ENCODE measurements at regions not wholly inside any gene's neighbourhood (a gene's known extent, or its start where the extent isn't known, plus 50 kb on each side); places are given as distances from the start of the nearest gene placed in this dataset.
A peak's percentile ranks its signal among the peaks of the same experiment; 100 is the strongest.
"Not testable (repeated sequence)": the region's sequence is repeated elsewhere in the genome, so short reads cannot be mapped to it uniquely, and the experiment has no call there.

DNA sequence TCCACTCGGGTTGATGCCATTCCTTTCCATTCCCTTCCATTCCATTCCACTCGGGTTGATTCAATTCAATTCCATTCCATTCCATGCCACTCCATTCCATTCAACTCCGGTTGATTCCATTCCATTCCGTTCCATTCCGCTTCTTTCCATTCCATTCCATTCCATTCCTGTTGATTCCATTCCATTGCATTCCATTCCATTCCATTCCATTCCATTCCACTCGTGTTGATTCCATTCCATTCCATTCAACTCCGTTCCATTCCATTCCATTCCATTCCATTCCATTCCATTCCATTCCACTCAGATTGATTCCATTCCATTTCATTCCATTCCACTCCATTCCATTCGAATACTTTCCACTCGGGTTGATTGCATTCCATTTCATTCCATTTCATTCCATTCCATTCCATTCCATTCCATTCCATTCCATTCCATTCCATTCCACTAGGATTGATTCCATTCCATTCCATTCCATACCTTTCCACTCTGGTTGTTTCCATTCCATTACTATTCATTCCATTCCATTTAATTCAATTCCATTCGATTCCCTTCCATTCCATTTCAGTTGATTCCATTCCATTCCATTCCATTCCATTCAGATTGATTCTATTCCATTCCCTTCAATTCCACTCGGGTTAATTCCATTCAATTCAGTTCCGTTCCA lies 1141.8 kb downstream of the RPIA start:
- DNase-seq (ENCODE audit: low read depth, low spot score): no peak

- no peak for DNase-seq (ENCODE audit: low read depth, low spot score)
These were observed 1142.3 kb downstream of the RPIA start for GRCh38 chr2:89833780-89834117.

DNA sequence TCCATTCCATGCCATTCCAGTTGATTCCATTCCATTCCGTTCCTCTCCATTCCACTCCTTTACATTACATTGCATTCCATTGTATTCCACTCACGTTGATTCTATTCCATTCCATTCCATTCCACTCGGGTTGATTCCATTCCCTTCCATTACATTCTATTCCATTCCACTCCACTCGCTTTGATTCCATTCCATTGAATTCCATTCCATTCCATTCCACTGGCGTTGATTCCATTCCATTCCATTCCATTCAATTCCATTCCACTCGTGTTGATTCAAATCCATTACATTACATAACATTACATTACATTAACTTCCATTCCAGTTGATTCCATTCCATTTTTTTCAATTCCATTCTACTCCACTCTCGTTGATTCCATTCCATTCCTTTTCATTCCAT lies 1142.8 kb downstream of the RPIA start:
- no peak for DNase-seq (ENCODE audit: low read depth, low spot score)

DNA sequence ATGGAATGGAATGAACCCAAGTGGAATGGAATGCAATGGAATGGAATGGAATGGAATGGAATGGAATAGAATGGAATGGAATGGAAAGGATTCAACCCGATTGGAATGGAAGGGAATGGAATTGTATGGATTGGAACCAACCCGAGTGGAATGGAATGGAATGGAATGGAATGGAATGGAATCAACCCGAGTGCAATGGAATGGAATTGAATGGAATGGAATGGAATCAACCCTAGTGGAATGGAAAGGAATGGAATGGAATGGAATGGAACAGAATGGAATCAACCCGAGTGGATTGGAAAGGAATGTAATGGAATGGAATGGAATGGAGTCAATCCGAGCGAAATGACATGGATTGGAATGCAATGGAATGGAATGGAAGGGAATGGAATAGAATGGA lies 1144.9 kb downstream of the RPIA start:
- DNase-seq (ENCODE audit: low read depth, low spot score): peak; percentile 63

DNA sequence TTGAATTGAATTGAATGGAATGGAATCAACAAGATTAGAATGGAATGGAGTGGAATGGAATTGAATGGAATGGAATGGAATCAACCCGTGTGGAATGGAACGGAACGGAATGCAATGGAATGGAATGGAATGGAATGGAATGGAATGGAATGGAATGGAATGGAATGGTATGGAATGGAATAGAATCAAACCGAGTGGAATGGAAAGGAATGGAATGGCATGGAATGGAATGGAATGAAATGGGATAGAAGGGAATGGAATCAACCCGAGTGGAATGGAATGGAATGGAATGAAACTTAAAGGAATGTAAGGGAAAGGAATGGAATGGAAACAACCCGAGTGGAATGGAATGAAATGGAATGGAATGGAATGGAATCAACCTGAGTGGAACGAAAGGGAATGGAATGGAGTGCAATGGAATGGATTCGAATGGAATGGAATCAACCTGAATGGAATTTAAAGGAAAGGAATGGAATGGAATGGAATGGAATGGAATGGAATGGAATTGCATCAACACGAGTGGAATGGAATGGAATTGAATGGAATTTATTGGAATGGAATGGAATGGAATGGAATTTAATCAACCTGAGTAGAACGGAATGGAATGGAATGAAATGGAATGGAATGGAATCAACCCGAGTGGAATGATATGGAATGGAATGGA lies 1146.6 kb downstream of the RPIA start:
- DNase-seq (ENCODE audit: low read depth, low spot score): no peak

DNA sequence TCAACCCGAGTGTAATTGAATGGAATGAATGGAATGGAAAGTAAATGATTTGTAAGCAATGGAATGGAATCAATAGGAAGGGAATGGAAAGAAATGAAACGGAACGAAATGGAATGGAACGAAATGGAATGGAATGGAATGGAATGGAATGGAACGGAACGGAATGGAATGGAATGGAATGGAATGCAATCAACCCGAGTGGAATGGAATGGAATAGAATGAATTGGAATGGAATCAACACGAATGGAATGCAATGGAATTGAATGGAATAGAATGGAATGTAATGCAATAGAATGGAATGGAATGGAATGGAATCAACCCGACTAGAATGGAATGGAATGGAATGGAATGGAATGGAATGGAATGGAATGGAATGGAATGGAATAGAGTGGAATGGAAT lies 1148.7 kb downstream of the RPIA start:
- not testable (repeated sequence) for DNase-seq (ENCODE audit: low read depth, low spot score)

DNA sequence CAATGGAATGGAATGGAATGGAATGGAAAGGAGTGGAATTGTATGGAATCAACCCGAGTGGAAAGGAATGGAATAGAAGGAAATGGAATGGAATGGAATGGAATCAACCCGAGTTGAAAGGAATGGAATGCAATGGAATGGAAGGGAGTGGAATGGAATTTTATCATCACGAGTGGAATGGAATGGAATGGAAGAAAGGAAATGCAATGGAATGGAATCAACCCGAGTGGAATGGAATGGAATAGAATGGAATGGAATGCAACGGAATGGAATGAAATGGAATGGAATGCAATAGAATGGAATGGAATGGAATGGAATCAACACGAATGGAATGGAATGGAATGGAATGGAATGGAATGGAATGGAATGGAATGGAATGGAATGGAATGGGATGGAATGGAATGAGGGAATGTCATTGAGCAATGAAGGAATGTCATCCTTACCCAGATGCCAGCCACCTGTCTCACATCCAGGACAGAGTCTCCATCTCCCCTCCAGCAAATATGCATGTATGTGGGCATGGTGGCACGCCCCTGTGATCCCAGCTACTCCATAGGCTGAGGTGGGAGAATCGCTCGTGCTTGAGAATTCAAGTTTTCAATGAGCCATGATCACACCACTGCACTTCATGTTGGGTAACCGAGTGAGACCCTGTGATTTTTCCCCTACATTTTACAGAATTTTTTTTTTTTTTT lies 1149.5 kb downstream of the RPIA start:
- not testable (repeated sequence) for DNase-seq (ENCODE audit: low read depth, low spot score)

DNA sequence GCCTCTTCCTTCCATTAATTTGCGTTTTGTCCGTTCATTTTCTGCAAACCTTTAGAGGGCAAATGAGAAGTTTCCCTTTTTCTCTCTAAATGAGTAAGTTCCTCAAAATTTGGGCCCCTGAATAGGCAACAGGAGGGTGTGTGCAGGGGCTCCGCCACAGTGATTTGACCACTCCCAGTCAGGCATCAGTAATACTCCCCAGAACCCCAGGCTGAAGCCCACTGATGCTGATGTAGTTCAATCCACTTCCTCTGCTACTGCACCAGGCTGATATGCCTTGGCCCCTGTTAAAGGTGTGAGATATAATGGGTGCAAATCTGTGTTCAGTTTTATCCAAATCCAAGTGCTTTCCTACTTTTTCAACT lies 1150.0 kb downstream of the RPIA start:
- no peak for DNase-seq (ENCODE audit: low read depth, low spot score)

DNA sequence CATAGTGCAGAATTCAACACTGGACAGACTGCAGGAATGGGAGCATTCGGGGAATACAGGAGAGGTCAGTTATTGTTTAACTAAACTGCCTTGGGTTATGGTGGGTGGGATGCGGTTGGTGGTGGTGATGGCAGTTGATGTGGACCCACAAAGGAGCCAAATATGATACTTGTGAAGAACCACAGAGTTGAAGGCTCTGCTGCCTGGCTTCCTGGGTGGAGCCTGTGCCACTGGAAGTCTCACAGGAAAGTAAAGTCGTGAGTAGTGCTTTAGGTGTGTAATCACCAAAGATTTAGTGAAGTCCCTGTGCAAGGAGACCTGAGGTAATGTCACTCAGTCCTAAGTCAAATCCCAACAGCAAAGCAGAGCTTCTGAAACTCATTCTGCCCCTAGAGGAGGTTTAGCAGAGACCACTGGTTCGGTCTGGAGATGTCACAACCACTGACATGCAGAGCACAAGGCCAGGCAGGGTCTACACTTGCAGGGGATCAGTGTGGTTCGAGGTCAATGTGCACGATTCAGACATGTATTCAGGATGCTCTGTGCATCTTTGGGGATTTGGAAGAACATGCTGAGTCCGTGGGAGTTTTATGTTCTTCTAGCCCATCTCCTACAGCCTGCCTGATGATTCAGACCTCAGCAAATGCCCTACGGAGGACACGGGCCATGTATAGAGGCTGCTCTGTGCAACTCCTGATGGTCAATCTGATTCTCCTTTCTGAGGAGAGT lies 1150.9 kb downstream of the RPIA start:
- DNase-seq (ENCODE audit: low read depth, low spot score): no peak

DNA sequence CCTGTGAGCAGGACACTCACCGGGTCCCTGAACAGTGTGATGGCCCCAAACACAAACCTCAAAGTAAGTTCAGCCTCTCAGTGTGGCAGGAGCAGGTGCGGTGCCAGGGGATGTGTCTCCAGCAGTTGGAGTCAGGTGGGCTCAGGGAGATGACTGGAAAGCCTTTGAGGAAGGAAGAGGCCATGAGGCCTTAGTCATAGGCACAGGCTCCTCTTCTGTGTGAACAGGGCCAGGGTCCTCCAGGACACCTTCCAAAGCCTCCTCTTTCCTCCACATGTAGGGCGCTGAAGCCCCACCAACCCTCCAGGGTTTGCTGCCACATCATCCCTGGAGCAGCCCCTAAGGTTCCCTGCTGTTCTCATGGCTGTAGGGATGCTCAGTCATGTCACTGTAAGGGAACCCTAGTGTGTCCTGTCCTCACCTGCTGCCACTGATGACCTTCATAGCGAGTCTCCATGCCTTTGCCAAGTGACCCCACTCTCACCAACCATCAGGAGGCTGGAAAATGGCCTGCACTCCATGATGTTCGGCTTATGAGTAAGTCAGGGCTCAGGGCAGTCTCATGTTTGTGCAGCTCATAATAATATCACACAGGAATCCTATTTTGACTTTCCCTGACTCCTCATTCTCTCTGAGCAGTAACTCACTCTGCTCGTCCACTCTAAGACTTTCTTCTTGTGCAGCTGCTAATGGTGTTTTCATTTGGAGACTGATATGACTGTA lies 1152.9 kb downstream of the RPIA start:
- no peak for DNase-seq (ENCODE audit: low read depth, low spot score)

DNA sequence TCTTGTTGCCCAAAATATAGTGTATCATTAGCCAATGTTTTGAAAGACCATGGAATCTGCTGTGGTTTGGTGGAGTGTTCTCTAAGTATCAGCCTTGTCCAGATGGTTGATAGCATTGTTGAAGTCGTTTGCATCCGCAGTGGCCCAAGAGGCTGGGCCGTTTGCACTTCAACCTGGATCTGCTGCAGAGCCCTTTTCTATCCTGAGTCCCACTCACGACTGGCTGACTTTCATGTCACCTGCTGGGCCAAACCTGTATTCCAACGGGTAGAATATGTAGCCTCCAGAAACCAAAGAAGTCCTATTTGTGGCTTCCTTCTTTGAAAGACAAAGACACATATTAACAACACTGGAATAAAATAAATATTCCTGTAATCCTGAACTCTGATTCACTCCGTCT lies 1154.1 kb downstream of the RPIA start:
- DNase-seq (ENCODE audit: low read depth, low spot score): no peak

DNA sequence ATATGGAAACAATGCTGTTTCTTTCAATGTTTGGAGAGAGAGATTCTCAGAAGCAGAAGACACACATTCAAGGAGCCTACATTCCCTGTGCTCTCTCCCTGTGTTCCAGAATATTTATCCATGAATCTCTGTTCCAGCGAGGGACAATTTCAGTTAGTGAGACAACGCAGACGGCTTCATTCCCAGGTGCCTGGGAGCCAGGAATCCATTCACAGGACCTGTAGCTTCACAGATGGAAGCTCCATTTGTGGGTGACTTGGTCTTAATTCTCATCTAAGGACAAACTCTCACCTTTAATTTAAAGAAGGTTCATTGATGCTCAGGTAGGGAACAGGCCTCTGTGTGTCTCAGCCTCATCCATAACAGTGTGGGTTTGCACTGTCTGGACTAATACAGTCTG lies 1156.6 kb downstream of the RPIA start:
- DNase-seq (ENCODE audit: low read depth, low spot score): no peak

DNA sequence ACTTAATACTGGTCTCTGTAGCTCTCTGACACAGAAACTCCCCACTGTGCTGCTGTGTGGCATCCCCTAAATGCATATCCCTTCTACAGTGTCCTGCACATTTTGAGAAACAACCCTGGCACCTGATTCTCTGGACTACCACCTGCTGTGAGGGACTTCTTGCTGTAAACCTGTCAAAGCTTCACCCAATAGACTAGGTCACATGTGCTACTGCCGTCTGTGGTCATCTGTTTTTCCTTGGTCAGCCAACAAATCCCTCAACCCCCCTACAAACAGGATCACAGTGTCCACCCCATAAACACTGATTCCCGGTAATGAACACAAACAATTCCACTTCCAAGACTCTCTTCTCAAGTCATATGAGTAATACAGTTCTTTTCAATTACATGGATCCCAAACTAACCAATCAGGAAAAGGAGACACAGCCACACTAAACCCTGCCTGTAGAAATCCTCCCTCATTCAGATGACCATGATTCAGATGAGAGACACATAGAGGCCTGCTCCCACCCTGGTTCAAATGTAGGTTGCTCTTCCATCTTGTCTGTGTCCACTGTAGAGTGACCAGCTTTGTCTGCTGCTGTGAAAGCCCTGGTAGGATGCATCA lies 1157.4 kb downstream of the RPIA start:
- DNase-seq (ENCODE audit: low read depth, low spot score): no peak

DNA sequence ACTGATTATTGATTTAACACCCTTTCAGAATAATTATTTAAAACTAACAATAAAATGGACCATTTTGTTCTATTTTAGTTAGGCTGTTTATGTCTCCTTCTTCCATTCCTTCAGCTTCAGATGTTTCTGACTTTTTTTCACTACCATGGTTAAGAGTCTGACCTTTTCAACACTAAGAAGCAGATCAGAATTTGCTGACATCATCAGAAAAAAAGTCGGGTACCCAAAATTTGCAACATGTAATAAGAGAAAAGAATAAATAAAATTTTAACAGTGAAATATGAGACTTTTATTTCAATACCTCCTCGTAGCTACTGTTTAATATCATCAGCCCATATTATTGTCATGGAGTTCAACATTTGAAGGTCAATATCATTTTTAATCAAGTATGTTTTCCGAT lies 1158.3 kb downstream of the RPIA start:
- no peak for DNase-seq (ENCODE audit: low read depth, low spot score)

DNA sequence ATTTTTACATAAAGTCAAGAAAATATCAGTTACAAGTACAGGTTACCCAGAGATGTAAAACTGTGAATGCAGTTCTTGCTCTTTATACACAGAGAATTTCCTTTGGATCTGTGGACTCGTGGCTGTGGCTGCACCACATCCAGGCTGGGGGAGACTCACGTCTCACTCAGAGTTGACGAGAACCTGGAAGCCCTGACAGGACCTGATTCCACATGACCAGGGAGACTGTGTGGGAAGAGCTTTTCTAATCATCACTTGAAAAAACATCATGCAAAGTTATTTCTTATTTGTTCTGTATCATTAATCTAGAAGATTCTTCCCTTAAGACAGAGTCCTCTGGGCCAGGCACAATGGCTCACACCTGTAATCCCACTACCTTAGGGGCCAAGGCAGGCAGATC lies 1159.0 kb downstream of the RPIA start:
- no peak for DNase-seq (ENCODE audit: low read depth, low spot score)

DNA sequence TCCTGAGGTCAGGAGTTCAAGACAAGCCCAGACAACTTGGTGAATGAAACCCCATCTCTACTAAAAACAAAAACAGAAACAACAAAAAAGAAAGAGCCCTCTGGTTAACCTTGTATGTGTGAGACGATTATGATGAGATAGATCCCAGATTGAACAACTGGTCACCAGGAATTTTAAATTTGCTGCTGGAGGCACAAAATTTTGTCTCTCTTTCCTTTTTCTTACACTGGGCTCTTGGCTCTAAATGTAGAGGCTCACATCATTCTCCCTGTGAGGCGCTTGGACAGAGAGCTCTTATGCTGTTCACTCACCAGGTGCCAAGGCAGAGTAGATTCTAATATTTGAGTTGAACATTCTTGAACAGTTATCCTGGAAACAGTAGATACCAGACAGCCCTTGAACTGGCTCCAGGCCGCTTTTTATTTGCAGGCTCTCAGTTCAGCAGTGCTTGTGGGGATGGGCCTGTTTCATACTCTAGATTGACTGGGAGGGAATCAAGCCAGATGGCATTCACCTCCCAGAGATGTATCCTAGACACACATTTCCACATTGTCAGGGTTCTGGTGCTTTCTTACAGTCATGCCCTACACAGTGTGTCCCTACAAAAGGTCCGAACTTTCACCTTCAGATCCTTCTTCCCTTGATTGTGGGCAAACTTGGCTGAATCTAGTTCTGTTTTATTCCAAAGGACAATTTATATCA lies 1159.6 kb downstream of the RPIA start:
- no peak for DNase-seq (ENCODE audit: low read depth, low spot score)

DNA sequence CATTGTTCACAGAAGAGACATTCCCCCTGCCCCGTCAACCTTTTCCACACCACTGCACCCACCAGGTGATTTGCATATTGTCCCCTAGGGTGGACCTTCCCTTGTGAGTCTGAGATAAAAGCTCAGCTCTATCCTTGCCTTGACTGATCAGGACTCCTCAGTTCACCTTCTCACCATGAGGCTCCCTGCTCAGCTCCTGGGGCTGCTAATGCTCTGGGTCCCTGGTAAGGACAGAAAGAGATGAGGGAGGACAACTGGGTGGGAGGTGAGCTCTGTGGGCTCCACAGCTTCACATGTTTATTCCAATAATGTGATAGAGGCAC lies 1160.1 kb downstream of the RPIA start:
- DNase-seq (ENCODE audit: low read depth, low spot score): no peak

DNA sequence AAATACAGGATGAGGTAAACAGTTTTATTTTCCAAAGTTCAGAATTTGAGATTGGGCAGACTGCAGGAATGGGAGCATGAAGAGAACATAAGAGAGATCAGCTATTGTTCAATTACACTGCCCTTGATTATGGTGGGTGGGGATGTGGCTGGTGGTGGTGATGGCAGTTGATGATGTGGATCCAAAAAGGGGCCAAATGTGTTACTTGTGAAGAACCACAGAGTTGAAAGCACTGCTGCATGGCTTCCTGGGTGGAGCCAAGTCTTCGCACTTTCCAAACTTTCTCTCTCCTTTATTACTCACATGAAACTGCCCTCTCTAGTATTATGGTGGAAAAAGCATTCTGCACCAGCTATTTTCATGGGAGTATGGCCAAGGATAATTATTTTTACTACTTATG lies 1162.0 kb downstream of the RPIA start:
- not testable (repeated sequence) for DNase-seq (ENCODE audit: low read depth, low spot score)

DNA sequence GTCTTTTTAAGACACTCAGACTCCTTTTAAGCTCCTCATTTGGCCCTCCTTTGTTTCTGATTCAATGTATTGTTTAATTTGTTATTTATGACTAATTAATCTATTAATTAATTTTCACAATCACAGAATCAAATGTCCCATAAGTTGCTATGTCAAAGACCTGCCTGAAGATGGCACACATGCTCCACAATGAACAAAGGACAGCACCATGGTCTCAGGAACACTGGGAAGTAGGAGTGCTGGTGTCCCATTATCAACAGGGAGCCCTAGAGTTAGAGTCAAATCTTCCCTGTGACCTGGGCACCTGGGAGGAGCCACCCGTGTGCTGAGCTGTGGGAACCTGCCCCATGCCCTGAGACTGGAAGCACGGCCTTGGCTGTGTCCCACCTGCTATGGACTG lies 1164.3 kb downstream of the RPIA start:
- DNase-seq (ENCODE audit: low read depth, low spot score): not testable (repeated sequence)

DNA sequence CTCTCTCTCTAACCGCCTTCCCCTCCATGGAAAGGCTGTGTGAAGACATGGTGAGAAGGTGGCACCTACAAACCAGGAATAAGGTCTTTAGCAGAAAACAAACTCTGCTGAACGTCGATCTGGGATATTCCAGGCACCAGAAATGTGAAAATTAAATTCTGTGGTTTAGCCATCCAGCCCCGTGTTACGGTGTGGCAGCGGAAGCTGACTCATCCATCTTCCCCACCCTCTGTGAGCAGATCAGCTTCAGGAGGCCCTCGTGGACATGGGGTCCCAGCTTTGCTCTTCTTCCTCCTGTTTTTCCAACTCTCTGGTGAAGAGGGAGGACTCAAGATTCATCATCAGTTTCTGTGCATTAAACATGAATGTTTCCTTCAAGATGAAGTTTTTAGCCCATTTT lies 1164.8 kb downstream of the RPIA start:
- DNase-seq (ENCODE audit: low read depth, low spot score): not testable (repeated sequence)

DNA sequence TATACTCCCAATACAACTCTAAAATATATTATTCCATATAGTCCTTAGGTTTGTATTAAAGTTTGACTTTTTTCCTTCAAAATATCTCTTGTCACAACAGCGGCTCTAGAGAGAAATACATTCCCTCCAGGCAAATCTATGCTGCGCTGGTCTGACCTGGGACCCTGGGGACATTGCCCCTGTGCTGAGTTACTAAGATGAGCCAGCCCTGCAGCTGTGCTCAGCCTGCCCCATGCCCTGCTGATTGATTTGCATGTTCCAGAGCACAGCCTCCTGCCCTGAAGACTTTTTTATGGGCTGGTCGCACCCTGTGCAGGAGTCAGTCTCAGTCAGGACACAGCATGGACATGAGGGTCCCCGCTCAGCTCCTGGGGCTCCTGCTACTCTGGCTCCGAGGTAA lies 1170.7 kb downstream of the RPIA start:
- DNase-seq (ENCODE audit: low read depth, low spot score): not testable (repeated sequence)
